Liver (tissue), 3 donors: ENCODE measurements at regions not wholly inside any gene's neighbourhood (a gene's known extent, or its start where the extent isn't known, plus 50 kb on each side); places are given as distances from the start of the nearest gene placed in this dataset.
"Not testable (repeated sequence)": the region's sequence is repeated elsewhere in the genome, so short reads cannot be mapped to it uniquely, and the experiment has no call there.

Experiments used
- FOXA2 ChIP-seq: IDR thresholded peaks from 2 replicates; pipeline ENCODE4 v1.6.1; 2016; ENCODE audit warnings: antibody characterized with exemption
- JUND ChIP-seq, 2 donors: IDR thresholded peaks; 2 replicates each; pipeline ENCODE4 v1.6.1; 2016; ENCODE audit warnings: antibody characterized with exemption in 2 of 2
- RAD21 ChIP-seq, 2 donors: IDR thresholded peaks; 2 replicates each; pipeline ENCODE4 v1.6.1; 2016; ENCODE audit warnings: antibody characterized with exemption in 2 of 2, mild to moderate bottlenecking in 2 of 2
- SP1 ChIP-seq: IDR thresholded peaks from 2 replicates; pipeline ENCODE4 v1.6.1; 2018; ENCODE audit warnings: antibody characterized with exemption, mild to moderate bottlenecking
- TAF1 ChIP-seq: conservative IDR thresholded peaks from 2 replicates; pipeline ENCODE4 v1.6.1; 2016; ENCODE audit warnings: antibody characterized with exemption, mild to moderate bottlenecking
- YY1 ChIP-seq: IDR thresholded peaks from 2 replicates; pipeline ENCODE4 v1.6.1; 2016; ENCODE audit warnings: antibody characterized with exemption, mild to moderate bottlenecking
- TF ChIP-seq, protein P1 (sequence below): fragments of 150-350 bp; IDR thresholded peaks from 2 replicates; pipeline ENCODE4 v1.5.1; 2017; ENCODE audit warnings: improper control_type of control experiment, low read depth, low read length; ENCODE audit not compliant: missing input control
- TF ChIP-seq, protein P2 (sequence below): IDR thresholded peaks from 2 replicates; pipeline ENCODE4 v1.6.1; 2016; ENCODE audit warnings: antibody characterized with exemption
- TF ChIP-seq, protein P3 (sequence below): IDR thresholded peaks from 2 replicates; pipeline ENCODE4 v1.6.1; 2016; ENCODE audit warnings: antibody characterized with exemption, mild to moderate bottlenecking
- donor health status: healthy.
- donor health status: healthy.

DNA sequence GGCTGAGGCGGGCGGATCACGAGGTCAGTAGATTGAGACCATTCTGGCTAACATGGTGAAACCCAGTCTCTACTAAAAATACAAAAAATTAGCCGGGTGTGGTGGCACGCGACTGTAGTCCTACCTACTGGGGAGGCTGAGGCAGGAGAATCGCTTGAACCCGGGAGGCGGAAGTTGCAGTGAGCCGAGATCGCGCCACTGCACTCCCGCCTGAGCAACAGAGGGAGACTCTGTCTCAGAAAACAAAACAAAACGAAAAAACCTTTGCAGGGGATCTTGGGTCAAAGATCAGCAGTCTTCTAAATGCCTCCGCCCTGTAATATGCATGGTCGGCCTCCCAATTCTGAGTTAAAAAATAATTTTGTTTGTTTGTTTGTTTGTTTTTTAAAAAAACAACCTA is 340.9 kb upstream of the PRKCQ start:
- TF ChIP-seq, protein P1, sequence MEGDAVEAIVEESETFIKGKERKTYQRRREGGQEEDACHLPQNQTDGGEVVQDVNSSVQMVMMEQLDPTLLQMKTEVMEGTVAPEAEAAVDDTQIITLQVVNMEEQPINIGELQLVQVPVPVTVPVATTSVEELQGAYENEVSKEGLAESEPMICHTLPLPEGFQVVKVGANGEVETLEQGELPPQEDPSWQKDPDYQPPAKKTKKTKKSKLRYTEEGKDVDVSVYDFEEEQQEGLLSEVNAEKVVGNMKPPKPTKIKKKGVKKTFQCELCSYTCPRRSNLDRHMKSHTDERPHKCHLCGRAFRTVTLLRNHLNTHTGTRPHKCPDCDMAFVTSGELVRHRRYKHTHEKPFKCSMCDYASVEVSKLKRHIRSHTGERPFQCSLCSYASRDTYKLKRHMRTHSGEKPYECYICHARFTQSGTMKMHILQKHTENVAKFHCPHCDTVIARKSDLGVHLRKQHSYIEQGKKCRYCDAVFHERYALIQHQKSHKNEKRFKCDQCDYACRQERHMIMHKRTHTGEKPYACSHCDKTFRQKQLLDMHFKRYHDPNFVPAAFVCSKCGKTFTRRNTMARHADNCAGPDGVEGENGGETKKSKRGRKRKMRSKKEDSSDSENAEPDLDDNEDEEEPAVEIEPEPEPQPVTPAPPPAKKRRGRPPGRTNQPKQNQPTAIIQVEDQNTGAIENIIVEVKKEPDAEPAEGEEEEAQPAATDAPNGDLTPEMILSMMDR = not testable (repeated sequence)
- TF ChIP-seq TAF1; RAD21 (IDR thresholded peaks at IDR 0.05); YY1; FOXA2; JUND (IDR thresholded peaks at IDR 0.05); SP1: not testable (repeated sequence)
- TF ChIP-seq, protein P2, sequence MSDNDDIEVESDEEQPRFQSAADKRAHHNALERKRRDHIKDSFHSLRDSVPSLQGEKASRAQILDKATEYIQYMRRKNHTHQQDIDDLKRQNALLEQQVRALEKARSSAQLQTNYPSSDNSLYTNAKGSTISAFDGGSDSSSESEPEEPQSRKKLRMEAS = not testable (repeated sequence)
- TF ChIP-seq, protein P3, sequence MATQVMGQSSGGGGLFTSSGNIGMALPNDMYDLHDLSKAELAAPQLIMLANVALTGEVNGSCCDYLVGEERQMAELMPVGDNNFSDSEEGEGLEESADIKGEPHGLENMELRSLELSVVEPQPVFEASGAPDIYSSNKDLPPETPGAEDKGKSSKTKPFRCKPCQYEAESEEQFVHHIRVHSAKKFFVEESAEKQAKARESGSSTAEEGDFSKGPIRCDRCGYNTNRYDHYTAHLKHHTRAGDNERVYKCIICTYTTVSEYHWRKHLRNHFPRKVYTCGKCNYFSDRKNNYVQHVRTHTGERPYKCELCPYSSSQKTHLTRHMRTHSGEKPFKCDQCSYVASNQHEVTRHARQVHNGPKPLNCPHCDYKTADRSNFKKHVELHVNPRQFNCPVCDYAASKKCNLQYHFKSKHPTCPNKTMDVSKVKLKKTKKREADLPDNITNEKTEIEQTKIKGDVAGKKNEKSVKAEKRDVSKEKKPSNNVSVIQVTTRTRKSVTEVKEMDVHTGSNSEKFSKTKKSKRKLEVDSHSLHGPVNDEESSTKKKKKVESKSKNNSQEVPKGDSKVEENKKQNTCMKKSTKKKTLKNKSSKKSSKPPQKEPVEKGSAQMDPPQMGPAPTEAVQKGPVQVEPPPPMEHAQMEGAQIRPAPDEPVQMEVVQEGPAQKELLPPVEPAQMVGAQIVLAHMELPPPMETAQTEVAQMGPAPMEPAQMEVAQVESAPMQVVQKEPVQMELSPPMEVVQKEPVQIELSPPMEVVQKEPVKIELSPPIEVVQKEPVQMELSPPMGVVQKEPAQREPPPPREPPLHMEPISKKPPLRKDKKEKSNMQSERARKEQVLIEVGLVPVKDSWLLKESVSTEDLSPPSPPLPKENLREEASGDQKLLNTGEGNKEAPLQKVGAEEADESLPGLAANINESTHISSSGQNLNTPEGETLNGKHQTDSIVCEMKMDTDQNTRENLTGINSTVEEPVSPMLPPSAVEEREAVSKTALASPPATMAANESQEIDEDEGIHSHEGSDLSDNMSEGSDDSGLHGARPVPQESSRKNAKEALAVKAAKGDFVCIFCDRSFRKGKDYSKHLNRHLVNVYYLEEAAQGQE = not testable (repeated sequence)
